Kidney tubule cell (primary cell): ENCODE measurements at regions not wholly inside any gene's neighbourhood (a gene's known extent, or its start where the extent isn't known, plus 50 kb on each side); places are given as distances from the start of the nearest gene placed in this dataset.

ENCODE experiments used
- DNase-seq: peaks from one replicate; pipeline ENCODE4 v3.0.0-alpha.2; 2018; ENCODE audit warnings: low spot score

DNA sequence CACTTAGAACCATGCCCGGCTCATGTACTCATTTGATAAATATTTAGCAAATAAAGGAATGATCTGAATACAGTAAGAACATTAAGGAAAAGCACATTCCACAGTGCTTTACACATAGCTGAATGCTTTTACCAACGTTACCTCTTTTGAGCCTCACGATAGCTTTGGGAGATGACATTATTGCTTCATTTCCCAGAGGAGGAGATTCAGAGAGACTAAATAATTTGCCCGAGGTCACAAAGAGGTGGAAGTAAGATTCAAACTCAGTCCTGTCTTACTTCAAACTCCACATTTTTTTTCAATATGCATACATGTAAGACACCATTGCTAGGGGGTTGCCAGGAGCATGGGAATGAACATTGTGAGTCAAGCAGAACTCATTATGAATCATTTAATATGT is 538.5 kb downstream of the BCOR start:
- DNase-seq = peak; percentile 51

DNA sequence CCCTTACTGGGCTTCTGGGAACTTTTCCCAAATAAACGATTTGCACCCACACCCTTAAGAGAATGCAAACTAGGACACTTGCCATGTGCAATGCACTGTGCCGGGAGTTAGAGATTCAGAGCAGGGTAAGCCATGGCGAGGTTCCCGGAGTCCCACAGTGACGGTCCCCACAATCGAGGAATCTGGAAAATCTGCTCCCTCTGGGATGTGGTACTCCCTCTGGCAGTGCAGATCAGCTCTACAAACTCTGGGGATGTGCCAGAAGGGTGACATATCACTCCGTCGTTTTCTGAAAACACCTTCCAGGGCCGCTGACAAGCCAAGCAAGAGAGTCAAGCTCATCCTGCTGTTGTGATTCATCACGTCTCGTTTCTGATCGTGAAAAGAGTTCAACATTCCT is 537.5 kb downstream of the BCOR start:
- DNase-seq = no peak

DNA sequence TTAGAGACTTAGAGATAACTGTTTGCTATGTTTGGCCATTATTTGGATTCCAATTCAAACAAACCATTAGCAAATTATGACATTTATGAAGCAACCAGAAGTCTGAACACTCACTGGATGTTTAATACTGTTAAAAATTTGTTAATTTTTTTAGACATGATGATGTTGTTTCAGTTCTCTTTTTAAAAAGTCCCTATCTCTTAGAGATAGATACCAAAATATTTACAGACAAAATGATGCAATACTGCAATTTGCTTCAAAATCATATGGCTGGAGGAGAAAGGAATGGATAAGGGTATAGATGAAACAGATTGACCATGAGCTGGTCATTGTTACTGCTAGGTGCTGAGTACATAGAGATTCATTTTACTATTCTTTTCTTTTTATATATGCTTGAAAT is 534.6 kb downstream of the BCOR start:
- no peak for DNase-seq

DNA sequence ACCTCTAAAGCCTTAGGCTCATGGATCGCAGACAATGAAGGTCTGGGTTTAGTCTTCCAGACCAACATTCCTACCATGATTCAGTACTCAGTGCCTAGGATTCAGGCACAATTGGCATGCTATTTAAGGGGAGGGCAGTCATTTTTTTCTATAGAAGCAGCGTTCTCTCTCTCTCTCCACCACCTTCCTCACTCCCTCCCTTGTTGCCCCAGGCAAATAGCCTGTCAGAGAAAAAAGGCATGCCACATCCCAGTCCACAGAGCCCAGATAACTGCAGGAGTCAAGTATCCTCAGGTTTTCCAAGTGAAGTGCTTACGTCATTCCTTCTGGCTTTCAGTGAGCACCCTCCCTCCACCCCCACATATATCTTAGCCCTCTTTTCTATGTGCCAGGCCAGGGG is 533.0 kb downstream of the BCOR start:
- DNase-seq = no peak

DNA sequence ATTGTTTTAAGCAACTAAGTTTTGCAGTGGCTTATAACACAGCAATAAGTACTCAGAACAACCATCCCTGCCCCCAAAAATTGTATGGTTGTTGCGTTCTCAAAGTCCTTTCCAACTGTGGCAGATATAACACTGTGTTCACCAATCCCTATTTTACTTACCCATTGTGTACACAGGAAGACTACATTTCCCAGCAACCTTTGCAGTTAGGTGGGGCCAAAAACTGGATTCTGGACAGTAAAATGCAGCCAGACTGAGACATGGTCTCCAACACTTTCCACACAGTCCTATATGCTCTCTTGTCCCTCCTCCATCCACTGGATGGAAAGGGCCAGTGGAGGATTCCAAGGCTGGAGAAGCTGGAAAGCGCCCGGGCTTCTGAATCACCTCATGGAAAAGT is 523.6 kb downstream of the BCOR start:
- no peak for DNase-seq

DNA sequence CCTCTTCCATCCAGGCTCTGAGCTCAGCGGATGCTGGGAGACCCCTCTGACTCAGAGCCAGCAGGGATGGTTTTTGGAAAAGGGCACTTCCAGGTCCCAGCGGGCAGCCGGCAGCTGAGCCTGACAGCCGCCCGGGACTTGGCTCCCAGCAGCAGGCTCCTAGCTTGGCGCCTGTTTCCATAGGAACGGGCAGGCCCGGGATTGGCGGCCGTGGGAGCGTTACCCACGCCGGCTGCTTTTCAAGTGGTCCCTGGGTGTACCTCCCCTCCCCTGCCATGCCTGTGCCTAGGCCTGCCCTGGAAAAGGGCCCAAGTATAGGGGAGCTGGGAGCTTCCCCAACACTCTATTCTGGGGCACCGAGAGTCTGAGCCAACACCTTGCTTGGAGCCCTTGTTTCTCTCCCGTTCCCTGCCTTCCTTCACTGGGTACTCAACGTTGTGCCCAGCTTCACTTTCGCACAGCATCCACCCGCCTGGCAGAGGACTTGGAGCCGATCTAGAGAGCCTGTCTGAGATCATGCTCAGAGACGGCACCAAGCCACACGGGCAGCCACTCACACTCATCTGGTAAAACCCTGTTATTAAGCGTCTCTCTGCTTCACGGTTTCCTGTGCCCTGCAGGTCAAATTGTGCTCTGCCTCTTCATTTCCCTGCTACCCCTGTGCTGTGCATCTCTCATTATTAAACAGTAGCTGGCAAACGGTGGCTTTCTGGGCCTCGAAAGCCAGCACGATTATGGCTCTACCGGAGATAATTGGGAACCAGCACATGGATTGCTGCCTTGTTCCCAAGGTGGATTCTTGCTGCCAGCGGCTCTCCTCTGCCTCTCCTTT is 521.5 kb downstream of the BCOR start:
- DNase-seq = peak; percentile 6

DNA sequence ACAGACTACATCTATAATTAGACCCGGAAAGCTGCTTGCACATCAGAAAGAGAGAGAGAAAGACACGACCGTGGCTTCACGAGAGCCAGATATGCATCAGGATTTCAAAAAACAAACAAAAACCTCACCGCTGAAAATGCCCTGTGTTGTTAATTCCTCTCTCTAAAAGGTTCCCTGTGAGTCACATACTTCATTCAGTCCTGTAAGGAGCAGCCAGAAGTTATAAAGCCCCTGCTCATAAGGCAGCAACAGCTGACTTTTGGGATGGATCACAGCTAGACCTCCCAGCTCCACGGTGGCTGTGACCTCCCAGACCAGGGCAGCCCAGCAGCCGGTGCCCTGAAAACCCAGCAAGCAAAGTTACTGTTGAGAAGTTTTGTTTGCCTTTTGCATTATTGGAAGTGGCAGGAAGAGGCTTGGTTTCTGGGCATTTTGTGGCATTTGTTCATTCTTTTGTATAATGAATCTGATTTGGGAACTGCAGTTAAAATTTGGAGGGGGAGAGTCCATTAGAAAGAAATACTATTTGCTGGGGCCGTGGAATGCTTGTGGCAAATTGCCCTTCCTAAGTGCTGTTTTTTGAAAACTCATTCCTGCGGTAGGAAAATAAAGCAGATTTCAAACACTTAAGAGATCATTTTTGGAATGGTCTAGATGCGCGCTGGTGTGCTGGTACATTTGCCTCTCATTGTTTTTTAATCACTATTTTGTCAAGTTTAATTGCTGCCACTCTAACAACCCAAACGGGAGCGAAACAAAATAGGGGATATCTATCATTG is 520.4 kb downstream of the BCOR start:
- no peak for DNase-seq

DNA sequence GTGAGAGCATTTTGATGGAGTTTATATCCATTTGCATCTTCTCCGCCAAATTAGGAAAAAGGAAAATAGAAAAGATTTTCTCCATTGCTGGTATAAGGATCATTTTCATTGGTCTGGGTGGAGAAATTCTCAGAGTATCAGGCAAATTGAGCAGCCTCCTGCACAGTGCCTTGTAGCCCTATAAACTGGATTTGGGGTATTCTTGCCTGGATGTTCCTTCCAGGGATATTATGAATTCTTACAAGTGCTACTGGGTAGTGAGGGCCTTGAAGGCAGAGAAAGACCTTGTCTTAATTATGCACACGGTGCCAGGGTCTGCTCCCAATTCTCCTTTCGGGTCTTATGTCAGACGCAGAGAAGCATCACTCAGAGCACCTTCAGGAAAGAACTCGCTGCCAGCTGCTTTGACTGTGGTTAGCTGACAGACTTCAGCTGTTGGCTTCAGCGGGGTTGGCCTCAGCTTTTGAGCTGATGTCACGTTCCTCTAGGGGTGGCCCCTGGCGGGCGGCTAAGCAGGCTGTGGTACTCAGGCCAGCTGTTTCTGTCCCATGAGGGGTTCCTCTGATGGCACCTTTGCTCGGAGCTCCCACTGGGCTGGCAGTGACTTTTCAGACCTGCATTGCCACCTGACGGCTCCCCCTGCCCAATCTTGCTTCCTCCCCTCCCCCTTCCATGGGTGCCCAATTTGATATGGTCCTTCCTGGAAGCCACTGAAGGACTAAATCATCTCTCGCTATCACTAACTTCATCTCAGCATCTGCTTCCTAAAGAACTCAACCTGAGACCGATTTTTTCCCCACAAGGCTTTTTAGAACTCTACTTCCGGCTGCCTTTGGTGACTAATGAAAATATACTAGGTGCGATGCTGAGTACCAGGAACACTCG is 519.5 kb downstream of the BCOR start:
- no peak for DNase-seq

DNA sequence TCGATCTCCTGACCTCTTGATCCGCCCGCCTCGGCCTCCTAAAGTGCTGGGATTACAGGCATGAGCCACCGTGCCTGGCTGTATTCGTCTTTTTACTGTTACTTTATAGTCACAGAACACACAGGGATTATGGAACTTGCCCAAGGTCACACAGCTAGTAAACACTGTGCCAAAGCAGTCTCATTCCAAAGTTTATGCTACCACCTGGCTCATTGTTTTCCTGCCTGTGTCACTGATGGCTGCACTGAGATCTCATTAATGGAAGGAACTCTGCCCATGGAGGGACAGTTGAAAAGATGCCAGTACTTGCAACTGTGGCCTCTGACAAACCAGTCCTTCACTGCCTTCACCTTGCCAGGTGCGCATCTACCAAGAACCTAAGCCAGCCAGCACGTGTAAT is 517.7 kb downstream of the BCOR start:
- no peak for DNase-seq

DNA sequence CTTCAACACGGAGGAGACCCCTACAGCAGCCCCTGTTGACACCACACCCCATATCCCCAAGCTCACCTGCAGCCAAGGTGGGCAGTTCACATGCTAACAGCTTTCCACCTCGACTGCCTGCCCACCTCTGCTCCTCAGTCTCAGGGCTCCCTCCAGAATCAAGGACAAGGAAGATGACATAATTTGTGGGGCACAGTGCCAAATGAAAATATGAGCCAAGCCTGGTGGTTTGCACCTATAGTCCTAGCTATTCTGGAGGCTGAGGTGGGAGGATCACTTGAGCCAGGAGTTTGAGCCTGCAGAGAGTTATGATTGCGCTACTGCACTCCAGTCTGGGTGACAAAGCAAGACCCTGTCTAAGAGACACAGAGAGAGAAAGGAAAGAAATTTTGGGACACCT is 516.3 kb downstream of the BCOR start:
- DNase-seq = peak; percentile 44

DNA sequence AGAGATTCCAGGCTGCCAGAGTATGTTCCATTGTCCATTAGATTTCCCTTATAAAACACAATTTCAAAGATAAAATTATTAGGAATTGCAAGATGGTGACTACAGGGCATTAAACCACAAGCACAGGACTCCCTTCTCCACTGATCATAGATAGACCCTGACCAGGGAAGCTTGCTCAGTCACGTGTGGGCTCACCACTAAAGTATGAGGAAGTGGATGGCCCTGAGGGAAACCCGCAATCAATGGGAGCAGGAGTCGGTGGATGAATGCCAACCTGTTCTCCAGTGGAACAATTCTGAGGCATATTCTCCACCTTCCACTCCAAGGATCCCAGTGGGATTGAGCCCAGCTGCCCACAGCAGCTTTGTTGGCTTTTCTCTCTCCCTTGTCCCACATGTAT is 515.7 kb downstream of the BCOR start:
- DNase-seq = peak; percentile 88

DNA sequence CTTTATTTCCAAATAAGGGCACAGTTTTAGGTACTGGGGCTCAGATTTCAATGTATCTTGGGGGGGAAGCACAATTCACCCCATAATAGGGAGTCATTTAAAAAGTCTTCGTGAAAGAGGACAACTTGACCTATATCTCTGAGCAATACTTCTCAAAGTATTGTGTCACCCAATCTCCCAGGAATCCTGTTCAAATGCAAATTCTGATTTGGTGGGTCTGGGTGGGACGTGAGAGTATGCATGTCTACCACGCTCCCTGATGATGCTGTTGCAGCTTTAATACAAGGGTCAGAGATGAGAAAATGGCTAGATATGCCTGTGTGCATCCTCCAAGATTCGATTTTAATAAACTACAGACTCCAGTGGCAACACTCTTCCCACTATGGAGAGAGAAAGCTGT is 514.8 kb downstream of the BCOR start:
- DNase-seq = no peak

DNA sequence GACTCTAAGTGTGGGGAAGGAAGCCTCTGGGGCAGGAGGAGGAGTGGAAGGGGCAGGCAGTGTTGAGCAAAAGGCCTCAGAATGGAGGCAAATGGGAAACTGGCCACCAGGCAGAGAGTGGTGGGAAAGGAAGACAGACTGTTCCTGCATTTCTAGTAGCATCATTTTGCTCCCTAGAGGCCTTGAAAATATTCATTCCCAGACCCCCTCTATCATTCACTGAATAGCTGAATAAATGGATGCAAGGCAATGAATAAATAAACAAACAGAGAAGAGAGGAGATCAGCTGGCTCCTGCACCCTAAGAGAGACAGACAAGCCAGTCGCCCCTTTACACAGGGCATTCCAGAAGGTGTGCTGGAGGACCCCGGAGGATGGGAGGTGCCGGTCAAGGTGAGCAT is 511.9 kb downstream of the BCOR start:
- DNase-seq = no peak

DNA sequence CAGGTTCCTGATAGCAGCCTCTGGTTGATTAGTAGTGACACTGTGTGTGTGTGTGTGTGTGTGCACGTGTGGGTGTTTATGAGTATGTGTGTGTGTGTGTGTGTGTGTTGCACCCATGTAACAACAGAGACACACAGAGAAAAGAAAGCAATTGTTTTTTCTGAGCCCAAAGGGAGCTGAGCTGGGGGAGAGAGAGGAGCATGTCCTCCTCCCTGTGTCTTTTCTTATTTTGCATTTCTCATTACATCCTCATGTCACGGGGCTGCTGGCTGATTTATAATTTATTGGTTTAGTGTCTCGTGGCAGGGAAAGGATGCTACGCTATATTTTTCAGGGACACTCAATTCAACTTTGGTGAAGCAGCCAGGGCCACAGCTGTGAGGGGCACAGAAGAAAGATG is 511.4 kb downstream of the BCOR start:
- DNase-seq = no peak

DNA sequence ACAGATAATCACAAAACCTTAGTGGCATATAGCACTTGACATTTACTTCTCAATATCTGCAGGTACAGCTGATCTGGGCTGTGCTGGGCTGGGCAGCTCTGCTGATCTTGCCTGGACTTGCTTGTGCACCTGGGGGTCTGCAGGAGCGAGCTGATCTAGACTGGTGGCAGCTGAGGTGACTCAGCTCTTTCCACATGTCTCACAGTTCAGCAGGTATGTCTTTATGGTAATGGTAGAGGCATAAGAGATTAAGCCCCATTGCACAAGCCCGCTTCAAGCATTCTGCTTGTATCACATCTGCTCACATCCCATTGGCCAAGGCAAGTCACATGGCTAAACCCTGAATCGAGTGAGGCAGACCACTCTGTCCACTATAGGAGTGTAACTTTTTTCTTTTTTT is 506.7 kb downstream of the BCOR start:
- no peak for DNase-seq

DNA sequence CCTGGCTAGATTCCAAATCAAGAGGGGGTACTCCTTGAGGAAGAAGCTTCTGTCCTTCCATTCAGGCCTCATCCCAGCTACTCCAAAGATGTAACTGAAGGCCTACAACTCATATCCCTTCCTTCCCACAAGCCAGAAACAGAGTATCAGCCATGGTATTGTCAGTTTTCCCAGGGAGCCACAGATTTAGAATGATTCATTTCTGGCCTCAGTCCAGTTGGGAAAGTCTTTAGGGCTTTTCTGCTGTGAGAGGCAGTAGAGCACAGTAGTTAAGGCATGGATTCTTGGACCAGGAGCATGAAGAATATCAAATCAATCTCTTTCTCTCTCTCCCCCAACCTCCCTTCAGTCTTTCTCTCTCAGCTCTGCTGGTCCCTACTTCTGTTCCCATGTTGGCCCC is 505.0 kb downstream of the BCOR start:
- peak; percentile 27 for DNase-seq

DNA sequence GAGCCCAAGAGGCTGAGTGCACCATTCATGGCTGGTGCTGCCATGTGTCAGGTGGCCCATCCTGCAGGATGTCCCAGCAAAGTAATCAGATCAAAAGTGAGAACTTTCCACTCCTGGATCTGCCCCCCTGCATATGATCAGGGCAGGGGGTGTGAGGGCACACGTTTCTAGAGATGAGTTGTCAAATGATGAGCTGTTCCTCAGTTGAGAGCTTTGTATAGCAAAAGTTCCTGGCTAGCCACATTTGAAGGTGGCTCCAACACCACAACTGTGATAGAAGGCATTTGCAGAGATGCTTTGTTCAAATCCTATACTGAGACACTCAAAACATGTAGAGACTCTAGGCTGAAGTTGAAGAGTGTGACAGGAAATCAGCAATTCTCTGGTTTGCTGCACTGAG is 501.8 kb downstream of the BCOR start:
- DNase-seq = no peak

DNA sequence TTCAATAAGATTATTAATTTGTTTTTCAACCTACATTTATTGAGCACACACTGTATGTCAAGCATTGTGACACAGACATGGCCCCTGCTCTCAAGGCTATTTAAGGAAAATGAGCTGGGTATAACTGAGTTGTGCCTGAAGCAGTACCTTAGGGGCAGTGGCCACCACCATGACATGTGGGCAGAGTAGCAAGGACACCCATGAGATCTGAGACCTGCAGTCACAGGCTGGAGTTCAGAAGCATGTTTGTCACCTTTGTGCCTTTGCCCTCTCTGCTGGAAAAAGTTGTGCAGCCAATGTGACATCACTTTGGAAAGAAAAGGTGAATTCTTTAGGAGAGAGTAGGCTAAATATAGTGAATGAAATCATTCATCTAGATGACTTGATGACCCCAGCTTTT is 501.3 kb downstream of the BCOR start:
- DNase-seq = no peak

DNA sequence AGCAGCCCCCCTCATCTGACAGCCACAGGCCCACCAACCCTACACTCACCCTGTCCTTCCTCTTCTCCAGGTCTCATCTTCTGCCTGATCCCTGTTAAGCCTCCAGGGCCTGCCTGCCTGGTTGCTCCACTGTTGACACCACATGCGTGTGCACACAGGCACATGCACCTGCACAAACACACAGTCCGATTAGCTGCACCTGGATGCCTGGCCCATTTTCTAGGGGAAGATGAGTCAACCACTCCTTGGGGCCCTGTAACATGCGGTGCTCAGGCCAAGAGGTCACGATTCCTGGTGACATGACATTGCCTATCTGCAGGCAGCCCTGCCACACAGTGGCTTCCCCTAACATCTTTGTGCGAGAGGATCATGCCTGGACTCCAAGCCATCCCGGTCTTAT is 498.4 kb downstream of the BCOR start:
- no peak for DNase-seq

DNA sequence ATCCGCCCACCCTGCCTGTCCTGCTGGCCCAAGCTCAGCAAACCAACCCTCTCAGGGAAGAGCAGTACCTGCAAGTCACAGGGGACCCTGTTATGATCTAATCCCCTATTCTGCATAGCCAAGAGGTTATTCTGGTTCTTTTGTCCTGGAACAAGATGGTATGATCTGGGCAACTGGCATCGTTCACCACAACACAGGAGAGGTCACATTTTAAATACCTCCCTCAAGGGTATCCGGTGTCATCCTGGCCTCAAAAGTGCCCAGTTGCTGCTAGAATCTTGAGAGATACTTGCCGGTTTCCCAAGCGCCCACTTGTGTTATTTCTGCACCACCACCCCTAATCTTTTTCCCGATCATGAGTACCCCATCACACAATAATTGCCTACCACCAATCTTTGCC is 497.5 kb downstream of the BCOR start:
- DNase-seq = no peak

DNA sequence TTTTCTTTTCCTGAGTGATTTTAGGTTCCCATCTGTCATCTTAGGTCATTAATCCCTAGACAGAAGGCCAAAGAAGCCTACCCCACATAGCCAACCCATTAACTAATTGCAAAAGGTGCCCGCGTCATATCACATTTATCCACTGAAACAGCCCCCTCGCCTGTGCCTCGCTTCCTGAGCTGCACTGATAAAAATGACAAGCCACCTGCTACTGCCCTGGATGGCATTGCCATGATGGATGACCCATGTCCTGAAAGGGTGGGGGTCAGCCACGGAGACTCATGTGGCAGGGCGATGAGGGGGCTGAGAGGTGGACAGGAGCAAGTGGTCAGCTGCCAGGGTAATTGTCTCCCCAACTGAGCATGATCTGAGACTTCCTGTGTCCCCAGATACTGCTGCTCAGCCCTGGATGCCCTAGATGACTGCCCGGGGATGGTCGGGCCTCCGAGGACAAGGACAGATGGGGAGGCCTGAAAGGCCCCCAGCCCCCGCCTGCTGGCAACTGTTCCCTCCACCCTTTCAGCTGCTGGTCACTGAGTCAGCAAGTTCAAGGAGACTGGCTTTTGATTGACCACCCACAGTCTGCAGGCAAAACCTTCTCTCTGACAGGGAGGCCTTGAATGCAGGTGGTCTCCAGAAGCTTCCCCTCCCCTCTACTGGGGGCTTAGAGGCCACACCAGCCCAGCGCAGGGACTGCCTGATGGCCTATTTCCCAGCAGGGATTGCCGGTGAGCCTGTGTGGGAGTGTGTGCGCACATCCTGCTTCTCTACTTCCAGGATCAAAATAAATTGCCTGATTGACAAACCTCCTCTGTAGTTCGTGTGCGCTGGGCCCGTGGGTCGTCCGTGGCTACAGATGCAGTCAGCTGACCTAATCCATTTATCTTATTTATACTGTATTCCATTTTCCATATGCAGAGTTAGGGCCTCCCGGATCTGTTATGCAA is 496.3 kb downstream of the BCOR start:
- DNase-seq = no peak

DNA sequence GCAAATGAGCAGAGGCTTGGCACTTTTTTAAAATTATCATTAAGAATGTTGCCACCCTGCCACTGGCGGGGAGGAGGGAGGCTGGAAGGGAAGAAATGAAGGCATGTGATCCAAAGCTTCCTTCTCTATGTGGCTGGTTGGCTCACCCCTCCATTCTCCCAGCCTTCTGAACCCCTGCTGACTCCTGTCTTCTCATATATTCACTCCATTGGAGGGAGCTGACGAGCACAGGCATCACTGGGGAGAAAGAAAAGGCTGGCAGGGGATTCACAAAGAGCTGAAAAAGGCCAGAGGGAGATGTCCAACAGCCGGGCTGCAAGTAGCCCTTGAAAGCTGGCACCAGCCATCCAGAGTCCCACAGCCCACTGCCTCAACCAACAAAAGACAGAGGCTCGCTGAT is 495.6 kb downstream of the BCOR start:
- no peak for DNase-seq
